ENCODE measurements at regions not wholly inside any gene's neighbourhood (a gene's known extent, or its start where the extent isn't known, plus 50 kb on each side); places are given as distances from the start of the nearest gene placed in this dataset.
A peak's percentile ranks its signal among the peaks of the same experiment; 100 is the strongest.

GRCh38 chr4:102439236-102439614 lies 61.9 kb upstream of the NFKB1 start:
- H3K4me1 ChIP-seq (ENCODE audit: control insufficient read depth in 2 of 2, insufficient read depth in 2 of 2, low read length in 2 of 2), result peaks cover 5 to 16% of the 10 kb centered on the region in 2 donors
- H3K9ac ChIP-seq (ENCODE audit: low read depth in 1 of 2, low read length in 2 of 2), result no peak overlapping the region
- H3K9me3 ChIP-seq (ENCODE audit: control insufficient read depth in 2 of 2, low read length in 2 of 2), result peaks cover 0 to 2% of the 10 kb centered on the region in 2 donors
- no peaks in the 10 kb centered on the region for H3K36me3 ChIP-seq (ENCODE audit: control insufficient read depth in 2 of 2, insufficient read depth in 2 of 2, low read length in 2 of 2)
- H3K4me3 ChIP-seq (ENCODE audit: low read length in 2 of 2), result no peak overlapping the region
- peak overlapping the region in 1 of 2 donors; percentile 21 for H3K27ac ChIP-seq (ENCODE audit: low read depth in 2 of 2, low read length in 2 of 2)
- no peaks in the 10 kb centered on the region for H3K27me3 ChIP-seq (ENCODE audit: control insufficient read depth in 2 of 2, insufficient read depth in 2 of 2, low read length in 2 of 2)

- no peaks in the 10 kb centered on the region for H3K36me3 ChIP-seq (ENCODE audit: control insufficient read depth in 2 of 2, insufficient read depth in 2 of 2, low read length in 2 of 2)
Measured at GRCh38 chr4:102439812-102440211, 61.3 kb upstream of the NFKB1 start.

GRCh38 chr4:102440498-102440897 lies 60.7 kb upstream of the NFKB1 start:
- no peaks in the 10 kb centered on the region for H3K27me3 ChIP-seq (ENCODE audit: control insufficient read depth in 2 of 2, insufficient read depth in 2 of 2, low read length in 2 of 2)
- H3K36me3 ChIP-seq (ENCODE audit: control insufficient read depth in 2 of 2, insufficient read depth in 2 of 2, low read length in 2 of 2), result no peaks in the 10 kb centered on the region
- H3K9me3 ChIP-seq (ENCODE audit: control insufficient read depth in 2 of 2, low read length in 2 of 2), result no peaks in the 10 kb centered on the region
- H3K4me1 ChIP-seq (ENCODE audit: control insufficient read depth in 2 of 2, insufficient read depth in 2 of 2, low read length in 2 of 2), result peaks cover 5 to 16% of the 10 kb centered on the region in 2 donors
- H3K9ac ChIP-seq (ENCODE audit: low read depth in 1 of 2, low read length in 2 of 2), result no peak overlapping the region
- H3K4me3 ChIP-seq (ENCODE audit: low read length in 2 of 2), result no peak overlapping the region
- no peak overlapping the region for H3K27ac ChIP-seq (ENCODE audit: low read depth in 2 of 2, low read length in 2 of 2)

More at GRCh38 chr4:102439812-102440211, 61.3 kb upstream of the NFKB1 start:
- no peak overlapping the region for H3K9ac ChIP-seq (ENCODE audit: low read depth in 1 of 2, low read length in 2 of 2)
- peaks cover 0 to under 1% of the 10 kb centered on the region in 2 donors for H3K9me3 ChIP-seq (ENCODE audit: control insufficient read depth in 2 of 2, low read length in 2 of 2)
- no peak overlapping the region for H3K27ac ChIP-seq (ENCODE audit: low read depth in 2 of 2, low read length in 2 of 2)
- H3K27me3 ChIP-seq (ENCODE audit: control insufficient read depth in 2 of 2, insufficient read depth in 2 of 2, low read length in 2 of 2), result no peaks in the 10 kb centered on the region
- no peak overlapping the region for H3K4me3 ChIP-seq (ENCODE audit: low read length in 2 of 2)
- peaks cover 5 to 16% of the 10 kb centered on the region in 2 donors for H3K4me1 ChIP-seq (ENCODE audit: control insufficient read depth in 2 of 2, insufficient read depth in 2 of 2, low read length in 2 of 2)

- Histone ChIP-seq H3K4me1 (ENCODE audit: control insufficient read depth in 2 of 2, insufficient read depth in 2 of 2, low read length in 2 of 2) (peaks cover 5 to 16% of the 10 kb centered on the region in 2 donors), H3K9ac (ENCODE audit: low read depth in 1 of 2, low read length in 2 of 2) (no peak overlapping the region), H3K27ac (ENCODE audit: low read depth in 2 of 2, low read length in 2 of 2) (no peak overlapping the region), H3K27me3 (ENCODE audit: control insufficient read depth in 2 of 2, insufficient read depth in 2 of 2, low read length in 2 of 2) (no peaks in the 10 kb centered on the region), H3K4me3 (ENCODE audit: low read length in 2 of 2) (peak overlapping the region in 1 of 2 donors; percentile 6), H3K36me3 (ENCODE audit: control insufficient read depth in 2 of 2, insufficient read depth in 2 of 2, low read length in 2 of 2) (no peaks in the 10 kb centered on the region), H3K9me3 (ENCODE audit: control insufficient read depth in 2 of 2, low read length in 2 of 2) (no peaks in the 10 kb centered on the region)
Measured at GRCh38 chr4:102441978-102442911, 58.9 kb upstream of the NFKB1 start.

- no peaks in the 10 kb centered on the region for H3K27me3 ChIP-seq (ENCODE audit: control insufficient read depth in 2 of 2, insufficient read depth in 2 of 2, low read length in 2 of 2)
Measured at GRCh38 chr4:102444752-102445151, 56.4 kb upstream of the NFKB1 start.

GRCh38 chr4:102445213-102445612 lies 55.9 kb upstream of the NFKB1 start:
- no peaks in the 10 kb centered on the region for H3K36me3 ChIP-seq (ENCODE audit: control insufficient read depth in 2 of 2, insufficient read depth in 2 of 2, low read length in 2 of 2)
- no peak overlapping the region for H3K27ac ChIP-seq (ENCODE audit: low read depth in 2 of 2, low read length in 2 of 2)
- peaks cover 5 to 14% of the 10 kb centered on the region in 2 donors for H3K4me1 ChIP-seq (ENCODE audit: control insufficient read depth in 2 of 2, insufficient read depth in 2 of 2, low read length in 2 of 2)
- H3K9ac ChIP-seq (ENCODE audit: low read depth in 1 of 2, low read length in 2 of 2), result no peak overlapping the region
- H3K9me3 ChIP-seq (ENCODE audit: control insufficient read depth in 2 of 2, low read length in 2 of 2), result no peaks in the 10 kb centered on the region
- no peaks in the 10 kb centered on the region for H3K27me3 ChIP-seq (ENCODE audit: control insufficient read depth in 2 of 2, insufficient read depth in 2 of 2, low read length in 2 of 2)
- no peak overlapping the region for H3K4me3 ChIP-seq (ENCODE audit: low read length in 2 of 2)

More at GRCh38 chr4:102444752-102445151, 56.4 kb upstream of the NFKB1 start:
- H3K4me1 ChIP-seq (ENCODE audit: control insufficient read depth in 2 of 2, insufficient read depth in 2 of 2, low read length in 2 of 2), result peaks cover 5 to 16% of the 10 kb centered on the region in 2 donors
- H3K4me3 ChIP-seq (ENCODE audit: low read length in 2 of 2), result no peak overlapping the region
- no peaks in the 10 kb centered on the region for H3K36me3 ChIP-seq (ENCODE audit: control insufficient read depth in 2 of 2, insufficient read depth in 2 of 2, low read length in 2 of 2)
- H3K27ac ChIP-seq (ENCODE audit: low read depth in 2 of 2, low read length in 2 of 2), result no peak overlapping the region
- H3K9ac ChIP-seq (ENCODE audit: low read depth in 1 of 2, low read length in 2 of 2), result no peak overlapping the region
- H3K9me3 ChIP-seq (ENCODE audit: control insufficient read depth in 2 of 2, low read length in 2 of 2), result no peaks in the 10 kb centered on the region

- no peaks in the 10 kb centered on the region for H3K27me3 ChIP-seq (ENCODE audit: control insufficient read depth in 2 of 2, insufficient read depth in 2 of 2, low read length in 2 of 2)
Measured at GRCh38 chr4:102447413-102447812, 53.7 kb upstream of the NFKB1 start.

GRCh38 chr4:102449751-102450352 lies 51.3 kb upstream of the NFKB1 start:
- Histone ChIP-seq H3K9ac (ENCODE audit: low read depth in 1 of 2, low read length in 2 of 2) (no peak overlapping the region), H3K27me3 (ENCODE audit: control insufficient read depth in 2 of 2, insufficient read depth in 2 of 2, low read length in 2 of 2) (no peaks in the 10 kb centered on the region), H3K36me3 (ENCODE audit: control insufficient read depth in 2 of 2, insufficient read depth in 2 of 2, low read length in 2 of 2) (no peaks in the 10 kb centered on the region), H3K9me3 (ENCODE audit: control insufficient read depth in 2 of 2, low read length in 2 of 2) (no peaks in the 10 kb centered on the region), H3K4me1 (ENCODE audit: control insufficient read depth in 2 of 2, insufficient read depth in 2 of 2, low read length in 2 of 2) (peaks cover 2% of the 10 kb centered on the region in 2 donors), H3K4me3 (ENCODE audit: low read length in 2 of 2) (no peak overlapping the region), H3K27ac (ENCODE audit: low read depth in 2 of 2, low read length in 2 of 2) (no peak overlapping the region)

More at GRCh38 chr4:102447413-102447812, 53.7 kb upstream of the NFKB1 start:
- Histone ChIP-seq H3K9ac (ENCODE audit: low read depth in 1 of 2, low read length in 2 of 2) (no peak overlapping the region), H3K4me3 (ENCODE audit: low read length in 2 of 2) (no peak overlapping the region), H3K27ac (ENCODE audit: low read depth in 2 of 2, low read length in 2 of 2) (no peak overlapping the region), H3K36me3 (ENCODE audit: control insufficient read depth in 2 of 2, insufficient read depth in 2 of 2, low read length in 2 of 2) (no peaks in the 10 kb centered on the region), H3K4me1 (ENCODE audit: control insufficient read depth in 2 of 2, insufficient read depth in 2 of 2, low read length in 2 of 2) (peaks cover 0 to 3% of the 10 kb centered on the region in 2 donors), H3K9me3 (ENCODE audit: control insufficient read depth in 2 of 2, low read length in 2 of 2) (no peaks in the 10 kb centered on the region)

- Histone ChIP-seq H3K4me3 (ENCODE audit: low read length in 2 of 2) (no peak overlapping the region), H3K4me1 (ENCODE audit: control insufficient read depth in 2 of 2, insufficient read depth in 2 of 2, low read length in 2 of 2) (peaks cover 9 to 11% of the 10 kb centered on the region in 2 donors), H3K9ac (ENCODE audit: low read depth in 1 of 2, low read length in 2 of 2) (no peak overlapping the region), H3K27me3 (ENCODE audit: control insufficient read depth in 2 of 2, insufficient read depth in 2 of 2, low read length in 2 of 2) (no peaks in the 10 kb centered on the region), H3K9me3 (ENCODE audit: control insufficient read depth in 2 of 2, low read length in 2 of 2) (no peaks in the 10 kb centered on the region), H3K27ac (ENCODE audit: low read depth in 2 of 2, low read length in 2 of 2) (no peak overlapping the region), H3K36me3 (ENCODE audit: control insufficient read depth in 2 of 2, insufficient read depth in 2 of 2, low read length in 2 of 2) (no peaks in the 10 kb centered on the region)
Measured at GRCh38 chr4:102451266-102451665, 49.9 kb upstream of the NFKB1 start.

All from mucosa of rectum (tissue), 2 donors.